ENCODE measurements at regions not wholly inside any gene's neighbourhood (a gene's known extent, or its start where the extent isn't known, plus 50 kb on each side); places are given as distances from the start of the nearest gene placed in this dataset.

DNA sequence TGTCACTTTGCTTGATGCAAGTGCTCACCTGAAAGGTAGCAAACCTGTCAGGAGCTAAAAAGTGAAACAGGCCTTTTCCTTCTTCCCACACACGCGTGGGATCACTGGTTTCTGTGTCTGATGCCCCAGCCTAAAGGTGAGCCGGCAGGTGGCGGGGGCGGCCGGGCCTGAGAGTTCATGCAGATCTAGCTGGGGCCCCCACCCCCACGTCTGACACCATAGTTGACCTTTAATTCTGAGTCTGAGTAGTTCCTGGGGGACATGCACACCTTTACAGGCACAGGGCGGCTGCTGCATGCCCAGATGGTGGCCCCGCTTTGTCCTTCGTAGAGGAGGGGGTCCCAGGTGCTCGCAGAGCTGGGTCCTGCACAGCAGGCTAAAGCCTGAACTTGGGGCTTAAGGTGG is 345.3 kb downstream of the TEX29 start:
- no peaks in the 10 kb centered on the region for H4K20me1 ChIP-seq (ENCODE audit: control insufficient read depth, extremely low read depth, insufficient read depth, low read length)
- H3K4me2 ChIP-seq (ENCODE audit: extremely low read depth, insufficient read depth, low read length), result no peak overlapping the region
- no peaks in the 10 kb centered on the region for H3K4me1 ChIP-seq (ENCODE audit: control insufficient read depth, extremely low read depth, insufficient read depth, low read length)
- H2AFZ ChIP-seq (ENCODE audit: low read length), result no peak overlapping the region
- H3K4me3 ChIP-seq (replicated peaks in 1 of 4; ENCODE audit: control extremely low read depth in 1 of 4, insufficient read depth in 1 of 4, low read depth in 3 of 4, low read length in 4 of 4), result no peak overlapping the region
- H3K36me3 ChIP-seq (ENCODE audit: control insufficient read depth, insufficient read depth, low read length), result no peaks in the 10 kb centered on the region
- no peak for DNase-seq (ENCODE audit: low read depth in 2 of 2)
- H3K9me3 ChIP-seq (ENCODE audit: control insufficient read depth, insufficient read depth, low read depth, low read length), result peaks cover 3% of the 10 kb centered on the region
- no peaks in the 10 kb centered on the region for H3K79me2 ChIP-seq (ENCODE audit: control insufficient read depth, insufficient read depth, low read length)
- H3K27me3 ChIP-seq (ENCODE audit: control insufficient read depth, insufficient read depth, low read length), result no peaks in the 10 kb centered on the region
- no peak overlapping the region for H3K27ac ChIP-seq (ENCODE audit: insufficient read depth, low read length)
- H3K9ac ChIP-seq (ENCODE audit: insufficient read depth, low read length), result no peak overlapping the region
- TF ChIP-seq CTCF (conservative IDR thresholded peaks at IDR 0.05 in 1 of 2, IDR thresholded peaks at IDR 0.05 in 1 of 2; ENCODE audit: low read depth in 1 of 2, low read length in 2 of 2), result no peak
- TF ChIP-seq EZH2 (IDR thresholded peaks at IDR 0.05; ENCODE audit: low read length, missing control alignments), result no peak

DNA sequence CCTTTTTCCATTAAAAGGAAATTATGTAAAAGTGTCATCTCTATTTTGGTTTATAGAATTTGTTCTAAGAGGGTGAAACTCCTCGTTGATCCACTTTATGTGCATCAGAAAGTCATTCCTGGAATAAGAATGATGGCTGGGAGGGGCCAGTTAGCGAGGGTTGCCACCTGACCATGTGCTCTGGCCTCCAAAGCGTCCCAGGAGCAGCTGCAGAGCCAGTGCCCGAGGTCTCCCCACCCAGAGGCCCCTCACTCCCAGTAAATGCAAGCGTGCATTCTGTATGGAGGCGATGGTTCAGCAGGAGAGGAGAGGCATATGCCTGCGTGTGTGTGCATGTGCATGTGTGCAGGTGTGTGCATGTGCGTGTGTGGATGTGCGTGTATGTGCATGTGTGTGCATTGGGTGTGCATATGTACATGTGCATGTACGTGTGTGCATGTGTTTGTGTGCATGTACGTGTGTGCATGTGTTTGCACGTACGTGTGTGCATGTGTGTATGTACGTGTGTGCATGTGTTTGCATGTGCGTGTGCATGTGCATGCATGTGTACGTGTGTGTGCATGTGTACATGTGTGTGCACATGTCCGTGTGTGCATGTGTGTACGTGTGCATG is 345.8 kb downstream of the TEX29 start:
- no peaks in the 10 kb centered on the region for H4K20me1 ChIP-seq (ENCODE audit: control insufficient read depth, extremely low read depth, insufficient read depth, low read length)
- no peaks in the 10 kb centered on the region for H3K27me3 ChIP-seq (ENCODE audit: control insufficient read depth, insufficient read depth, low read length)
- H3K79me2 ChIP-seq (ENCODE audit: control insufficient read depth, insufficient read depth, low read length), result no peaks in the 10 kb centered on the region
- H3K9me3 ChIP-seq (ENCODE audit: control insufficient read depth, insufficient read depth, low read depth, low read length), result peaks cover 3% of the 10 kb centered on the region
- DNase-seq (ENCODE audit: low read depth in 2 of 2), result no peak
- H3K4me2 ChIP-seq (ENCODE audit: extremely low read depth, insufficient read depth, low read length), result no peak overlapping the region
- H3K4me1 ChIP-seq (ENCODE audit: control insufficient read depth, extremely low read depth, insufficient read depth, low read length), result no peaks in the 10 kb centered on the region
- no peak for TF ChIP-seq CTCF (conservative IDR thresholded peaks at IDR 0.05 in 1 of 2, IDR thresholded peaks at IDR 0.05 in 1 of 2; ENCODE audit: low read depth in 1 of 2, low read length in 2 of 2)
- no peak overlapping the region for H2AFZ ChIP-seq (ENCODE audit: low read length)
- no peak overlapping the region for H3K27ac ChIP-seq (ENCODE audit: insufficient read depth, low read length)
- no peak overlapping the region for H3K9ac ChIP-seq (ENCODE audit: insufficient read depth, low read length)
- H3K4me3 ChIP-seq (replicated peaks in 1 of 4; ENCODE audit: control extremely low read depth in 1 of 4, insufficient read depth in 1 of 4, low read depth in 3 of 4, low read length in 4 of 4), result no peak overlapping the region
- no peaks in the 10 kb centered on the region for H3K36me3 ChIP-seq (ENCODE audit: control insufficient read depth, insufficient read depth, low read length)

- TF ChIP-seq CTCF (conservative IDR thresholded peaks at IDR 0.05 in 1 of 2, IDR thresholded peaks at IDR 0.05 in 1 of 2; ENCODE audit: low read depth in 1 of 2, low read length in 2 of 2), result no peak
- TF ChIP-seq EZH2 (IDR thresholded peaks at IDR 0.05; ENCODE audit: low read length, missing control alignments), result no peak
- Histone ChIP-seq H3K9me3 (ENCODE audit: control insufficient read depth, insufficient read depth, low read depth, low read length) (peaks cover 3% of the 10 kb centered on the region), H3K4me1 (ENCODE audit: control insufficient read depth, extremely low read depth, insufficient read depth, low read length) (no peaks in the 10 kb centered on the region), H2AFZ (ENCODE audit: low read length) (no peak overlapping the region), H3K27me3 (ENCODE audit: control insufficient read depth, insufficient read depth, low read length) (no peaks in the 10 kb centered on the region), H3K36me3 (ENCODE audit: control insufficient read depth, insufficient read depth, low read length) (no peaks in the 10 kb centered on the region), H3K9ac (ENCODE audit: insufficient read depth, low read length) (no peak overlapping the region), H3K79me2 (ENCODE audit: control insufficient read depth, insufficient read depth, low read length) (no peaks in the 10 kb centered on the region), H3K4me3 (replicated peaks in 1 of 4; ENCODE audit: control extremely low read depth in 1 of 4, insufficient read depth in 1 of 4, low read depth in 3 of 4, low read length in 4 of 4) (no peak overlapping the region), H3K27ac (ENCODE audit: insufficient read depth, low read length) (no peak overlapping the region), H3K4me2 (ENCODE audit: extremely low read depth, insufficient read depth, low read length) (no peak overlapping the region), H4K20me1 (ENCODE audit: control insufficient read depth, extremely low read depth, insufficient read depth, low read length) (no peaks in the 10 kb centered on the region)
- DNase-seq (ENCODE audit: low read depth in 2 of 2), result no peak
These were observed 347.3 kb downstream of the TEX29 start for GRCh38 chr13:111667757-111668156.
